NCI-H2081 (cell line): ENCODE measurements at regions not wholly inside any gene's neighbourhood (a gene's known extent, or its start where the extent isn't known, plus 50 kb on each side); places are given as distances from the start of the nearest gene placed in this dataset.

Experiments
- DNase-seq, 2 experiments: peaks; one replicate each; lab custom pipeline; 2025; lab: John Stamatoyannopoulos, UW

DNA sequence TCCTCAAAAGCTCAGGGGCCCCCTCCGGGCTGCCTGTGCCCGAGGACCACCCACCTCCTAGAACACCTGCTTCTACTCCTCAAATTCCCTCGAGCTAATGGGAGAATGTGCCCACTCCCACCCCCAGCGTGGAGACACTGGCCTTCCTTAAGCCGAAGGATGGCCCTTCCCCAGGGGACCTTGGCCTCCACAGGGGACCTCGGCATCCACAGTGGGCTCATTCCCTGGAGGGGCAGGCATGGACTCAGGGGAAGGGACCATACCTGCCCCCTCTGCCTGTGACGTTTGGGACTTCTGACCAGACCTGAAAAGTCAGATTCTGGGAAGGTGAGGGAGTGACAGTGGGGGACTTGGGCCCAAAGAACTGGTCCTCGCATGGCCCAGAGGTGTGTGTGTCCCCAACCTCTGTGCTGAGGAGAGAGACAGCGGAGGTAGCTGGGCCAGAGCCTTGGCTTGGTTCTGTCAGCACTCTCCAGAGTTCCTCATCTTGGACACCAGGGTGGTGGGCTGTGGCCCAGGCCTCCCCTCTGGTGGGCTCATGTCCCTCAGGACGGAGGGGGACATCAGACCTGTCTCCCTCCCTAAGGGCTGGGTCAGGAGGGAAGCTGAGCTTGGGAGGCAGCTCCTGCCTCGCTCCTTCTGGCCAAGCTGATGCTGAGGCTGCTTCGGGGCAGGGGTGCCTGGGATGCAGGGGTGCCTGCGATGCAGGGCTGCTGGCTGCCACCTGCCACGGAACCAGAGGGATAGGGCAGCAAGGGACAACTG, 240.4 kb downstream of the HAUS1 start:
- no peak for DNase-seq

DNA sequence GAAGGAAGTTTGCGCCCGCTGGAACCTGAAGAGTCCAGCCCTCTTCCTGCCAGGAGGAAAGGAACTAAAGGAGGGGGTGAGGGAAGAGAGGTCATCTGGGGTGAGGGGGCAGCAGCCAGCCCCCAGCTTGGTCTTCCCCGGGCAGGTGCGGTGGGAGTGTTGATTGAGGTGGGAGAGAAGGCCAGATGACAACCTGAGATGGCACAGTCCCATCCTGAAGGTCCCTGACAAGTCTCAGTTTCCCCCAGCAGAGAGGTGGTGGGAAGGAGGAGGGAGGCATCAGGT, 240.9 kb downstream of the HAUS1 start:
- DNase-seq = no peak

DNA sequence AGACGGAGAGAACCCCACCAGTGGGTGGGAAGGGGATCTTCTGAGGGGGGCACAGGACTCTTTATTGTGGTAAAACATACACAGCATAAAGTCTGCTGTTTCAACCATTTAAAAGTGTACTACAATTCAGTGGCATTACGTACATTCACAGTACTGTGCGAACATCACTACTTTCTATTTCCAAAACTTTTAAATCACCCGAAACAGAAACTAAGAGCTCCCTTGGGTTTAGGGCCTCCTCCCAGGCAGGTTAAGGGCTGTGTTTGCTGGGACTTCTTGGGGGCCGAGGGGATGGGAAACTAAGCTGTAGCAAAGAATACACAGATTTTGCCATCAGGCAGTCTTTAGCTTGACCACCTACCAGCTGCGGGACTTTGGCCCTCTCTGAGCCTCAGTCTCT, 242.0 kb downstream of the HAUS1 start:
- DNase-seq = no peak

DNA sequence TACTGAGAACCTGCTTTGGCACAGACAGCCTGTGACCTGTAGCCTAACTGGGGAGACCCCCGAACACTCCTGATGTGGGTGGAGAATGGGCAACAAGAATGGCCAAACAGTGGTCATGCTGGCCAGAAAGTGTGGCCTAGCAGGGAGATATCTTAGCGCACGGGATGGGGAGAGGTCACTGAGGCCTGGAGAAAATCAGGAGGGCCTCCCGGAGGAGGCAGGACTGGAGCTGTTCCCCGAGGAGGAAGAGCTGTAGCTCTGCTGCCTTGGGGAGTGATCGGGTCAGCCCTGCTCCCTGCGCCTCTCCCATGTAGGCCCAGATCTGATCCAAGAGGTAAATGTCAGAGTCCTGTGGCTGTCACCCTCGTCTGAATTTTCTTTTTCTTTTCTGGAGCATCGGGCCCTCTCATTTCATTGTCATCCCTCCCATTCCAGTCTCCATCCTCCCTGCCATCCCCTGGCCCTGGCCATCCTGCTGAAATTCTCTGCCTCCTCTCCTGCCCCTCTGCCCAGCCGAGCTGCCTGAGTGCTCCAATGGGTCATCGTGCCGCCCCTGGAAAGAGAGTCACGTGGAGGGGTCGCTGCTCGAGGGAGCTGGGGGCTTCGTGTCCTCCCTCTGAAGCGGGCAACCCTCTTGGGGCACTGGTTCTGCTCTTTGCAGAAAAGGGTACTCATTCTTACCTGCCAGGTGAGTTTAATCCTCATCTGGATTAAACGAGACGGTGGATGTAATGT, 242.9 kb downstream of the HAUS1 start:
- DNase-seq = no peak

DNA sequence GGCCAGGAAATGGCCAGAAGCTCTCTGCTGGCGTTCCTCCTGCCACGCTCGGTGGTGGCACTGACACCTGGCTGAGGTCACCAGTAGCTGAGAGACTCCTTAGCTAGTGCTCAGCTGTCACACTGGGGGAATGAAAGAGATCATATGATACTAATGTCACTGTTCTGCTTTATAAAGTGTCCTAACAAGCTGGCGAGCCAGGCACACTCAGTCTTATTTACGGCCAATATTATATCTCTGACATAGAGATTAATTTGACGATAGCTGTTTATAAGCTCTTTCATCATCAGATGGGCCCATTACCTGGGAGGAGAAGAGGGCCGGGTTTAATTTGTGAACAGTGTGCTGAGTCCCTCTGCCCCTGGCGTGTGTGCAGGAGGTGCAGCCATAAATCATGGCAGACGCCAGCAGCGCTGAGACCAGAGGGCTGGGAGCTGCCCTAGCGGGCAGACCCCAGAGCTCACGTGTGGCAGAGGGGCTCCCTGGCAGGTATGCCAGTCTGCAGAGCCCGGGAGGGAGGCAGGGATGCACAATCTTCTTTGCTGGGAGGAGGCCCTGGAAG, 246.5 kb downstream of the HAUS1 start:
- no peak for DNase-seq

DNA sequence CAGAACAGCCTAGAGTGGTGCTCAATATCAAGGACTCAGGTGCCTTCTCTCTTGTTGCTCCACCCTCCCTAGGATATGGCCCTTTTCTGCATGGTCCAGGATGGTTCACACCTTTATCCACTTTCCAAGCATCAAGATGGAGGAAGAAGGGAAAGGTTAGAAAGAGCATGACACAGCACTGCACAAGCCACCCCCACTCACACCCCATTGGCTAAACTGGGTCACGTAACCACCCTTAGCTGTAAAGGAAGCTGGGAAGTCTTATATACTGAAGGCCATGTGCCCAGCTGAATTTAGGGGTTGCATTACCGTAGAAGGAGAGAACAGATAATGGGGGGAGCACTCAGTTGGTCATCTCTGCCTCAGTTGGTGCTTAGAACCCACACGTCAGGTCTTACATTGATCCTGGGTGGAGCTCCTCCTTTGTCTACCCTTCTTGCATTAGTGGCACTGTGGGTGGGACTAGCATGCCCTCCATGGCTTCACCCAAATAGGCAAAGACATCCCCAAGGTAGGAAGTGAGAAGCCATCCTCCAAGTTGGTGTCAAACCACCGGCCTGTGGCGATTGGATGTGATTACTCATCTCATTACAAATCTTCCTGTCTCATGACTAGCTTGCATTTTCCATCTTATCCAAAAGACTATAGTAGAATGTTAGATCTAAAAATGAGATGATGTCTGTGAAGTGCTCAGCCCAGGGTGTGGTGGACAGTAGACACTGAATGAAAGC, 248.5 kb downstream of the HAUS1 start:
- no peak for DNase-seq

DNA sequence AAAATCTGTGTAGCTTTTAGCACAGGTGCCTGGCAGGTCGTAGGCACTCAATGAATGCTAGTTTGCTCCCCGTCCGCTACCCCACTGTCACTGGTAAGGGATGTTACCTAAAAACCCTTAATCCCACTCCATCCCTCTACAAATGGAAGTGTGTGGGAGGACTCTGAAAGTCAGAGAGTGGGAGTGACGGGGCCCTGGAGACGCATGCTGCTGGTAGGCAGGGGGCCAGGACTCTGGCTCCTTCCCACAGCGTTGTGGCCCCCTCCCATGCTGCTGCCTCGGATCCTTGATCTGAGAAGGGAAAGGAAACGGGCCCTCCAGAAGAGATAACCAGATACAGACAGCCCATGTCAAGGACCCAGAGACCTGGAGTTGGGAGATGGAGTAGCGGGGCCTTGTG, 249.3 kb downstream of the HAUS1 start:
- DNase-seq = no peak

DNA sequence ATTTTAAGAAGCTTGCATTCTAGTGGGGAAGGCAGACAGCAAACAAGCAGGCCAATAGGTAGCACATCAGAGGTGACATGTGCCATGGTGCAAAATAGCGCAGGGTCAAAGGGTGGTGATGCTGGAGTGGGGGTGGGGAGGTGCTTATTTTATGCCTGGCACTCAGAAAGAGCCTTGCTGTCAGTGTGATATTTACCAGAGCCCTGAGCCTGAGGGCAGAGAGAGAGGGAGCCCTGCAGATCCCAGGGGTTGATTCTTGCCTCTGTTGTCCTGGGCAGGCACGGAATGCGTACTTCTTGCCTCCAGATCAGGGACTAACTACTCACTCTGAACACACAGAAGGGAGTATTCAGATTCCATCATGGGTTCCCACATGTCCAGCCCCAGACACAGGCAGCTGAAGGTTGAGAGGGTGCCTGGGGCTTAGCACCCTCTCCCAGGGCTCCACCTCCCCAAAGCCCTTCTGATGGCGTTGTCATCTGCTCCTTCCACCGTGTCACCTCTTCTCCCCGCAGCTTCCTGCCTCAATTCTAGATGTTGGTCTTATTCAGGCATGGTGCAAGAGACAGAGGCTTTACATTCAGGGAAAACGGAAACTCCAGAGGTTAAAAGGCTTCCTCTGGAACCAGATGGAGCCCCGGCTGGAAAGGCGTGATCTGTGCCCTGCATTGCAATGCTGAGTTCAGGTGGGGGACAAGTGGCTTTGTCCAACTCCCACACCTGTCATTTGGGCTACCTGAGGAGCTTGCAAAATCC, 252.3 kb downstream of the HAUS1 start:
- DNase-seq = no peak

DNA sequence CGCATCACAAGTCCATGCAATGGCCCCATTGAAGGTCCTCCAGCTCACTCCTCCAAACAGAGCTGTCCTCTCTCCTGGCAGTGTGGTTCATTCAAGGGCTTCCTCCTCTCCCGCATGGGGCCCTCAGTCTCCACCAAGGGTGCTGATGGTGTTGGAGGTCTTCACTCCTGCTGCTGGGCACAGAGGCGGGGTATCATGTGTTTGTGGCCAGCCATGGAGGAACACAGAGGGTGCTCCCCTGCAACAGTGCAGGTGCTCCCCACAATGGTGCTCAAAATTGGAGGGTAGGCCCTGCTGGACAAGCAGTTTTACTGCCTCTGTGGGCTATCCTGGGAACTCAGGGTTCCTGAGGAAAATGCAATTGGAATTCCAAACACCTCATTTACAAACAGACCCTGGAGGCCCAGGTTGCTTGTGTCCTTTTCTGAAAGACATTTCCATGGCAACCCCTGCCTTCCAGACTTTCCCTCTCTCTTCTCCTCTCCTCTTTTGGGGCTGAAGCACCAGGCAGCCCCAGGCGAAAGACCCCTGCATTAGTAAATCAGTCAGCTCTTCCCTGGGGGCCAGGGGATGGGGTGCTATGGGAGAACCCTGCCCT, 256.0 kb downstream of the HAUS1 start:
- no peak for DNase-seq

DNA sequence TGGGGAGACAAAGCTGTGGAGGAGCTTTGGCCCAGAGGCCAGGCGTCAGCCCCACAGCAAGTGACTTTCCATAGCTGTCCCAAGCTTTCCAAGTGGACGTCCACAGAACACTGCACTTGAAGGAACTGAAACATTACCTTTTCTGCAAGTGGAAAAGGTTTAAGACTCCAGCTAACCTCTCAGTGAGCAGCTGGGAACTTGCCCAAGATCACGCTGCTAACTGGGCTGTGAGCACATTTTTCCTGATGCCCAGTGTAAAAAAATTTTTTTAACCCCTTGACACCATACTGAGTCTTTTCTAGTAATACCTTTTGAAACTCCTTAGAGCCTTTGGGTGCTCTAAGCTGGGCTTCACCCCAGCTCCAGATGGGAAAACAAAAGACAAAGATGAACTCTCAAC, 256.7 kb downstream of the HAUS1 start:
- DNase-seq = no peak

DNA sequence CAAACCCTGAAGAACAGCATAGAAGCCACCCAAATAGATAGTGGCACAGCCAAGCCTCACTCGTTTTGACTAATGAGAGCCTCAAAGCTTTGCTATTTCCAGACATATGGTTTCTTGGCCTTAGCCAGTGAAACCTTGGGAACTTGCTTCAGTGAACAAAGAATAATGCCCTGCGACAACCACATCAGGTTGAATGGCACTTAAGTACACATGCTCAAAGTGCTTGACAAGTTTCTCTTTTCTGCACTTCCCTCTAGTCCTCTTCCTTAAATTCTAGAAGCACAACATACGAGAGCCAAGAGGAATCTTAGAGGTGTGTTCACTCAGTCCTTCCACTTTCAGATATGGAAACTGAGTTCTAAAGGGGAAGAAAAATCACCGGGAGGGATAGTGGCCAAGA, 258.3 kb downstream of the HAUS1 start:
- DNase-seq = no peak

DNA sequence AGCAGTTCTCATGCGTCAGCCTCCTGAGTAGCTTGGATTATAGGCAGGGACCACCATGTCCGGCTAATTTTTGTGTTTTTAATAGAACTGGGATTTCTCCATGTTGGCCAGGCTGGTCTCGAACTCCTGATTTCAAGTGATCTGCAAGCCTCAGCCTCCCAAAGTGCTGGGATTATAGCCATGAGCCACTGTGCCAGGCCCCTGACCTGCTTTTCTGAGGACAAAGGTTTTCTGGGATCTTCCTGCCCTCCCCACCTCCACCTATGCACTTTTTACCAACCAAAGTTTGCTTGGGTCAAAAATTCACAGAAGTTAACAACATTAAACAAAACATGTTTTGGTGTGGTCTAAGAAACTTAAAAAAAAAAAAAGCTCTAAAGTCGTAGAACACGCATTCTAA, 259.9 kb downstream of the HAUS1 start:
- DNase-seq = no peak

DNA sequence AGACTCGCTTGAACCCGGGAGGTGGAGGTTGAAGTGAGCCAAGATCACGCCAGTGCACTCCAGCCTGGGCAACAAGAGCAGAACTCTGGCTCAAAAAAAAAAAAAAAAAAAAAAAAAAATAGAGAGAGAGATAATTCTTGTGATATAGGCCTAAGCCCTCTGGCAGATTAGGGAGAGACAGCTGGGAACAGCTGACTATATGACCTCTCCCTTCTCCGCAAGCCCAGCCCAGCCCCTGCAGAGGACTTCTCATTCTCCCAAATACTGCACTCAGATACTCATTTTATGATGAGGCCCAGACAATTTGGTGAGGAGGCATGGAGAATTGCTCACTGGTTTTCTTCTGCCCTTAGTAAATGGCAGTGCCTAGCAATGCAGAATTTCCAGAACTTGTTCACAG, 262.0 kb downstream of the HAUS1 start:
- DNase-seq = no peak

DNA sequence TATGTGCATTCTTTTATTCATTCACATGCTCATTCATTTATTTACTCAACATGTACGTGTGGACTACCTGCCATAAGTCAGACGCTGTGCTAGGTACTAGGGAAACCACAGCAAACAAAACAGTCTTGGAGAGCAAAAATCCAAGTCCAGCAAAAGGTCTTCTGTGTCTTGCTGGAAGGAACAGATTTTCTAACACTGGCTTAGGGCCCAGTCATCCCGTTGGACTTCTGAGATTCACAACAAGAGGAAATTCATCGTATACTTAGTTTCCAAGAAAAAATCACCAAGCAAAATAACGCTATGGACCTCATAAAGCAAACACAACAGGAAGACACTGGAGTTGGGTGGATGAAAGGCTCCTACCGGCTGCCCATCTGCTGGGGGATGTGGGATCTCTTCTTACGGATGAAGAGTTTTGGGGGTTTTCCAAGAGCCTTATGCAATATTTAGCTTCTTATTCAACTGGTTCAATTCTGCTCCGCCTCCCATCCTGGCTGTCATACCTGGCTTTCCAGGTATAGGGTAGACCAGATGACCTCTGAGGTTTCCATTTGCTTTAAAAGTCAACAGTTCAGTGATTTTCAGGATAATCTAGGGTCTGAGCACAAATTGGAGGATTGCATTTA, 262.7 kb downstream of the HAUS1 start:
- no peak for DNase-seq

DNA sequence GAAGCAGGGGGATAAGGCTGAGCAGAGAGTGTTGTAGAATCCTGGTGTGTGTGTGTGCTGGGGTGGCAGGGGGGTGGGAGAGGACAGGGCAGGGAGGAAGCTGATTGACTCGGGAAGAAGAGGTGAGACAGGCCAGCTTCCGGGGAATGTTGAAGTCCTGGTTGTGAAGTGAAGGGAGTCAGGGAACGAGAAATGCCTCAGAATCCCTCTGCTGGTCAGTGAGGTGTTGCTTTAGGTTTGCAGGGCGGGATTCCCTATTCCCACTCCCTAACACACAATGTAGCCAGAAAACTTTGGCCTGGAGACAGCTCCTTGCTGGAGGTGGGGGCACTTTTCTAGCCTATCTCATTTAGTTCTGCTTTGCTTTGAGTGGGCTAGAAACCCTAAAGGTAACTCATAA, 265.1 kb downstream of the HAUS1 start:
- no peak for DNase-seq

DNA sequence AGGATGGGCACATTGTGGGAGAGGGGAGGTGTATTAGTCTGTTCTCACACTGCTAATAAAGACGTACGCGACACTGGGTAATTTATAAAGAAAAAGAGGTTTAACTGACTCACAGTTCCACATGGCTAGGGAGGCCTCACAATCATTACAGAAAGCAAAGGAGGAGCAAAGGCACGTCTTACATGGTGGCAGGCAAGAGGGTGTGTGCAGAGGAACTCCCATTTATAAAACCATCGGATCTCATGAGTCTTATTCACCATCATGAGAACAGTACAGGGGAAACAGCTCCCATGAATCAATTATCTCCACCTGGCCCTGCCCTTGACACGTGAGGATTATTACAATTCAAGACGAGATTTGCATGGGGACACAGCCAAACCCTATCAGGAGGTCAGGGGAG, 266.7 kb downstream of the HAUS1 start:
- DNase-seq = no peak

DNA sequence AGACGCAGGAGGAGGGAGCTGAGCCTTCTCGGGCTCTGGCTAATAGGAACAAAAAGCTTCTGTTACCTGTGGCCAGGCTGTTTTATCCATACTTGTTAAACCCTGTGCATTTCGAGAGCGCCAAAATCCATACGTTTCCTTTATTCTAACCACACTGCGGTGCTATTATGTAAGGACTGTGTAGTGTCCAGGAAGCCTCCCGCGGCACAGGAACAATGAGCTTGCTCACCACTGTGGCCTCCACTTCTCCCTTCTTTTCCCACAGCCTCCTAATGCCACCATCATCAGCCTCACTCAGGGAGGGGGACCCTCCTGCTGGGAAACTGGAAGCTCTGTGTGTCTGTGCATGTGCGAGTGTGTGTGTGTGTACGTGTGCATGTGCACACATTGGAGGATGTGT, 268.5 kb downstream of the HAUS1 start:
- no peak for DNase-seq

DNA sequence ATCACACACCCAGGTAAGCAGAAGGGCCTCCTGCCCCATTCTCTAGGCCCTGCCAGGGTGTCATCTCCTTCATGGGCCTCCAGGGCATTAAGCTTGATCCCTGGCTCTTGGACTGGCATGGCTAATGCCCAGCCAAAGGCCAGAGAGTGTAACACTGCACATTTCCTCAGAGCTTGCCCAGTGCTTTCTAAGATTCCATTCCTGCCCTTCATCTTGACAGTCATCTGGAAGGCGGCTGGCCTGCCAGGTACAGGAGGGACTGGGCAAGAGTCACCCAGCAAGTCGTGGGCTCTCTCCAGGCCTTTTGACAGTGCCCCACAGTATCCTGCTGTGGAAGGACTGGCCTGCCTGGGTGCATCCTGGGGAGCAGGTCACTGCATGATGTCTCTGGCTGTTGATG, 268.9 kb downstream of the HAUS1 start:
- no peak for DNase-seq

DNA sequence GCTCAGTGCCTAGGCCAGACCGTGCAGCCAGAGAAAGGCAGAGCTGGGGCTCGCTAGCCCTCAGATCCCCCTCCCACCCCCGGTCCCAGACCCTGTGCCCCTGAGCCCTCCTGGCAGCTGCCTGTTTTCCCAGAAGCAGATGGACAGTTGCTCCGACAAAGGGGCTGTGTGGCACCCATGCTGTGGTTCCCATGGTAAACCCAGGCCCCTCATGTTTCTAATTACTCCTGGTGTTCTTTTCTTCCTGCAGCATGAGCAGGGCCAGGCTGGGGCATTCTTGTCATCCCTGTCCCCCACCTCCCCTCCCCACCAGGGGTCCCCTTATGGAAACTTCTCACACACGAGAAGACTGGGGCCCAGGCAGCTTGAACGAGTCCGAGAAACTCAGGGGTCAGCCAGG, 269.6 kb downstream of the HAUS1 start:
- no peak for DNase-seq

DNA sequence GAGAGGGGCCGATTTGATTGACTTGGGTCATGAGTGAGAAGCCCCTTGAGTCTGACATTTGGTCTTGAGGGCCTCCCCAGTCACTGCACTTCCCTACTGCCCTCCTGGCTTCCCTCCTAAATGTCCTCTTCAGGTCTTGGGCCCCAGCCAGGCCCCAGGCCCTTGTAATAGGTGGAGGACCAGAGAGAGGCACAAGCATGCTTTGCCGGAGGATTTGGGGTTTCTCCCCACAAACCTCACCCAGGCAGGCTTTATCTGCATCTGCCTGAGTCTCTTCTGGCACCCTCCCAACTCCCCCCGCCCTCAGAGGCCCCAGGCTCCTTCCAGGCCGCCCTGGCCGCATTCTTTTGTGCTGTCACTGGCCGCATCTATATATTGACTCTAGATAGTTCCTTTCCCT, 270.7 kb downstream of the HAUS1 start:
- no peak for DNase-seq

DNA sequence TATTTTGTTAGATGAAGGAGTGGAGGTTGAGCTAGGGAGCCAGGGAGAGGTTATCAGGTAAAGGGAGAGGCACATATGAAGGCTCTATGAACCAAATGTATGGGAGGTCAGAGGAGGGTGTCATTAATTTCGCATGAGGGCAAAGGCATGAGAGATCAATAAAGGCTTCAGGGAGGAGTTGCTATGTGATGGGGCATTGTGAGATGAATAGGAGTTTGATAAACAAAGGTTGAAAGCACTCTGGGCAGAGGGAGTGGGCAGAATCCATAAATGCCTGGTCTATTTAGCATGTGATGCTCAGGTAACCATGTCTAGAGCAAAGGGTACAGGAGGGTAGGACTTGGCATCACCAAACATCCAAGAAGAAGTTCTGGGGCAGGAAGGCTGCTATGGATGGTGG, 273.4 kb downstream of the HAUS1 start:
- DNase-seq = no peak
